Endothelial cell of umbilical vein (primary cell): ENCODE measurements at regions not wholly inside any gene's neighbourhood (a gene's known extent, or its start where the extent isn't known, plus 50 kb on each side); places are given as distances from the start of the nearest gene placed in this dataset.

Source experiments
- BruUV-seq: library from RNA; stranded (reverse); fragments of 400-500 nt; replicated peaks from 2 replicates; lab custom pipeline; 2021; lab: Mats Ljungman, UMichigan
- CTCF ChIA-PET: fragments of 300-600, 350-600 bp; sonication (Branson Sonifier 250); formaldehyde crosslinking; loops from one replicate; lab custom pipeline; 2021; ENCODE audit warnings: antibody characterized with exemption, inconsistent platforms; lab: Charles Lee
- POLR2A ChIA-PET: fragments of 300-600, 350-600 bp; sonication (Branson Sonifier 250); formaldehyde crosslinking; loops from one replicate; lab custom pipeline; 2021; ENCODE audit warnings: antibody characterized with exemption, inconsistent platforms; lab: Charles Lee
- DNase-seq: peaks from one replicate; pipeline ENCODE4 v3.0.0-alpha.2; 2011; ENCODE audit warnings: low read depth, low spot score
- FAIRE-seq: peaks from 2 replicates; lab custom pipeline; 2011; peaks lifted over from hg19 to GRCh38; lab: Jason Lieb, UNC
- H2AFZ ChIP-seq: 2 replicates; pipeline ENCODE4 v1.6.0; 2012; ENCODE audit warnings: low read depth, low read length, control low read depth, inconsistent platforms
- H3K27ac ChIP-seq: 2 replicates; pipeline ENCODE4 v1.5.1; 2011; ENCODE audit warnings: low read depth, mild to moderate bottlenecking, control low read depth, low read length, moderate library complexity; ENCODE audit not compliant: insufficient read depth
- H3K27me3 ChIP-seq, 2 experiments: 2 replicates each; pipeline versions ENCODE4 v1.6.0 to v1.6.1; 2011; ENCODE audit warnings: low read length in 2 of 2, mixed read lengths in 1 of 2; ENCODE audit not compliant: control insufficient read depth in 2 of 2, insufficient read depth in 2 of 2
- H3K36me3 ChIP-seq, 2 experiments: 2 replicates in 1 of 2; 3 replicates in 1 of 2; pipeline ENCODE4 v1.5.1; 2011; ENCODE audit warnings: low read length in 2 of 2, mild to moderate bottlenecking in 1 of 2, moderate library complexity in 1 of 2; ENCODE audit not compliant: control insufficient read depth in 2 of 2, insufficient read depth in 2 of 2; ENCODE audit errors: extremely low read depth in 1 of 2
- H3K4me1 ChIP-seq: 3 replicates; pipeline ENCODE4 v1.5.1; 2011; ENCODE audit warnings: mild to moderate bottlenecking, low read length; ENCODE audit not compliant: control insufficient read depth, insufficient read depth; ENCODE audit errors: extremely low read depth
- H3K4me2 ChIP-seq: 2 replicates; pipeline ENCODE4 v1.6.1; 2011; ENCODE audit warnings: low read length, control low read depth, mixed read lengths; ENCODE audit not compliant: insufficient read depth
- H3K4me3 ChIP-seq, 3 experiments: fragments of 200-600 bp in 1 of 3; sonication (generic), shearing (Covaris generic) in 1 of 3; replicated peaks in 1 of 3; 2 replicates each; pipeline ENCODE4 v1.5.1; 2011 to 2016; ENCODE audit warnings: control low read depth in 3 of 3, low read length in 3 of 3, mild to moderate bottlenecking in 2 of 3, inconsistent platforms in 1 of 3, low read depth in 1 of 3, moderate library complexity in 1 of 3; ENCODE audit not compliant: insufficient read depth in 1 of 3
- H3K79me2 ChIP-seq: 2 replicates; pipeline ENCODE4 v1.6.0; 2012; ENCODE audit warnings: low read length, inconsistent platforms; ENCODE audit not compliant: control insufficient read depth, insufficient read depth
- H3K9ac ChIP-seq: replicated peaks from 2 replicates; pipeline ENCODE3; 2011; ENCODE audit warnings: low read length, control low read depth; ENCODE audit not compliant: insufficient read depth; ENCODE audit errors: extremely low read depth
- H3K9me1 ChIP-seq: replicated peaks from 3 replicates; pipeline ENCODE4 v1.6.0; 2011; ENCODE audit warnings: mild to moderate bottlenecking, low read length; ENCODE audit not compliant: control insufficient read depth, insufficient read depth; ENCODE audit errors: extremely low read depth
- H3K9me3 ChIP-seq: replicated peaks from 2 replicates; pipeline ENCODE4 v1.5.1; 2012; ENCODE audit warnings: low read length, inconsistent platforms; ENCODE audit not compliant: control insufficient read depth, insufficient read depth
- H4K20me1 ChIP-seq: replicated peaks from 2 replicates; pipeline ENCODE3; 2011; ENCODE audit warnings: mild to moderate bottlenecking, low read length; ENCODE audit not compliant: control insufficient read depth, insufficient read depth; ENCODE audit errors: extremely low read depth
- EZH2 ChIP-seq: IDR thresholded peaks from 2 replicates; pipeline ENCODE4 v1.6.1; 2012; ENCODE audit warnings: borderline replicate concordance, low read depth, mild to moderate bottlenecking, moderate library complexity, low read length, inconsistent platforms; ENCODE audit not compliant: severe bottlenecking
- FOS ChIP-seq: IDR thresholded peaks from 2 replicates; pipeline ENCODE4 v1.6.1; 2011; ENCODE audit warnings: mild to moderate bottlenecking, low read length, moderate library complexity, borderline replicate concordance; ENCODE audit not compliant: insufficient read depth
- GATA2 ChIP-seq: IDR thresholded peaks from 2 replicates; pipeline ENCODE4 v1.7.0; 2011; ENCODE audit warnings: low read depth, mild to moderate bottlenecking, moderate library complexity, mixed read lengths, low read length; ENCODE audit not compliant: insufficient read length, insufficient read depth
- JUN ChIP-seq: IDR thresholded peaks from 2 replicates; pipeline ENCODE4 v1.6.1; 2011; ENCODE audit warnings: borderline replicate concordance, low read depth; ENCODE audit not compliant: insufficient read length, insufficient read depth
- MYC ChIP-seq: IDR thresholded peaks from one replicate; pipeline ENCODE4 v1.6.1; 2011; ENCODE audit warnings: mild to moderate bottlenecking, low read depth, low read length
- POLR2A ChIP-seq: IDR thresholded peaks from 2 replicates; pipeline ENCODE4 v1.6.1; 2012; ENCODE audit warnings: low read depth, mild to moderate bottlenecking, control low read depth, low read length
- POLR2AphosphoS5 ChIP-seq: IDR thresholded peaks from 2 replicates; pipeline ENCODE4 v1.6.1; 2012; ENCODE audit warnings: low read depth, mild to moderate bottlenecking, control low read depth, low read length, moderate library complexity; ENCODE audit not compliant: insufficient read depth
- dilution Hi-C: fragments of 300-500 bp; cut with MboI; formaldehyde crosslinking; loops from one replicate; pipeline ENCODE4 v1.15.0; 2019; ENCODE audit warnings: low sequenced_read_pairs; ENCODE audit not compliant: extremely low pct_ligation_motif_present
- intact Hi-C: fragments of 100-400 bp; cut with micrococcal nuclease; formaldehyde crosslinking; loops from one replicate; pipeline ENCODE4 v1.10.0; 2022
- TF ChIP-seq, protein P1 (sequence below), 2 donors: IDR thresholded peaks; 1 replicate in 1 of 2; 2 replicates in 1 of 2; pipeline ENCODE4 v1.5.1; 2011; ENCODE audit warnings: low read length in 2 of 2, mild to moderate bottlenecking in 2 of 2, moderate library complexity in 2 of 2, control low read depth in 1 of 2, inconsistent platforms in 1 of 2, low read depth in 1 of 2; ENCODE audit not compliant: insufficient read depth in 1 of 2; ENCODE audit errors: extremely low read depth in 1 of 2
- TF ChIP-seq, protein P2 (sequence below): IDR thresholded peaks from 2 replicates; pipeline ENCODE4 v1.6.1; 2011; ENCODE audit not compliant: insufficient read depth, insufficient read length

DNA sequence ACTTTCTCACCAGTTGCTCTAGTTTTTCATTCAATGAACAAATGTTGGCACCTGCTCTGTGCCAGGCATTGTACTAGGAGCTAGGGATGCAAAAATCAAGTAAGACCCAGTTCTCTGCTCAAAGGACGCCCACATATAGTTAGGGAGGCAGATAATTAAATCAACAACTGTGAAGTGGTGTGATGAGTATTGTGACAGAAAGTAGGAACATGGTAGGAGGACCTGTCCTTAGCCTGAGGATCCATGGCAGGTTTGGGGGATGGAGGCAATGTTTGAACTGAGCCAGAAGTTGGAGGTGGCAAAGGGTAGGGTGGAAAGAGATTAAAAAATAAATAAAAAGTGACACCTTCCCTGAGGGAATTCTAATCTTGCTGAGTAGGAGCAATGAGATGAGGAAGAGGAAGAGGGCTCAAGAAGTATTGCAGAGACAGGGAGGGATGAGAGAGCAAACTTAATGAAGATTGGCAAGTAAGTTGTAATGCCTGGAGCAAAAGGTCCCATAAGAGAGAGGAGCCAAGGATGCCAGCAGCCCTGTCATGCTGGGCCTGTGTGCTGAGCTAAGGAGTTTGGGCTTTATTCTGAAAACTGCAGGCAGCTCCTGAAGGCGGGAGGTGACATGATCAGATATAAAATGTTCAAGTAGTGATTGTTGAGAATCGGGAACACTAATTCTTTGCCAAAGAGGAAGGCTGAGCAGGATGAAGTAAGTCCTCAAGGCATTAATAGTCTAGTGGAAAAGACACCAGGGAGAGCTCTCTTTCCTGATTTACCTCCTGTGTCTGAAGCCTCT, 184.3 kb upstream of the PPP2R3A start:
- H4K20me1 ChIP-seq: no peaks in the 10 kb centered on the region
- H3K4me3 ChIP-seq: no peak overlapping the region
- ChIA-PET POLR2A (no interaction called here), CTCF (no interaction called here)
- no peaks in the 10 kb centered on the region for H3K4me1 ChIP-seq
- dilution Hi-C loops (no loop called here), intact Hi-C loops (no loop called here)
- no peak overlapping the region for H3K4me2 ChIP-seq
- FAIRE-seq (no peak), DNase-seq (no peak)
- no peaks in the 10 kb centered on the region for H3K36me3 ChIP-seq
- H3K9ac ChIP-seq: no peak overlapping the region
- no peaks in the 10 kb centered on the region for H3K9me1 ChIP-seq
- H2AFZ ChIP-seq: no peak overlapping the region
- H3K79me2 ChIP-seq: no peaks in the 10 kb centered on the region
- peaks cover 5% of the 10 kb centered on the region for H3K9me3 ChIP-seq
- TF ChIP-seq FOS (no peak), GATA2 (no peak), JUN (no peak), POLR2A (no peak), POLR2AphosphoS5 (no peak), MYC (no peak), EZH2 (no peak)
- TF ChIP-seq, protein P1, sequence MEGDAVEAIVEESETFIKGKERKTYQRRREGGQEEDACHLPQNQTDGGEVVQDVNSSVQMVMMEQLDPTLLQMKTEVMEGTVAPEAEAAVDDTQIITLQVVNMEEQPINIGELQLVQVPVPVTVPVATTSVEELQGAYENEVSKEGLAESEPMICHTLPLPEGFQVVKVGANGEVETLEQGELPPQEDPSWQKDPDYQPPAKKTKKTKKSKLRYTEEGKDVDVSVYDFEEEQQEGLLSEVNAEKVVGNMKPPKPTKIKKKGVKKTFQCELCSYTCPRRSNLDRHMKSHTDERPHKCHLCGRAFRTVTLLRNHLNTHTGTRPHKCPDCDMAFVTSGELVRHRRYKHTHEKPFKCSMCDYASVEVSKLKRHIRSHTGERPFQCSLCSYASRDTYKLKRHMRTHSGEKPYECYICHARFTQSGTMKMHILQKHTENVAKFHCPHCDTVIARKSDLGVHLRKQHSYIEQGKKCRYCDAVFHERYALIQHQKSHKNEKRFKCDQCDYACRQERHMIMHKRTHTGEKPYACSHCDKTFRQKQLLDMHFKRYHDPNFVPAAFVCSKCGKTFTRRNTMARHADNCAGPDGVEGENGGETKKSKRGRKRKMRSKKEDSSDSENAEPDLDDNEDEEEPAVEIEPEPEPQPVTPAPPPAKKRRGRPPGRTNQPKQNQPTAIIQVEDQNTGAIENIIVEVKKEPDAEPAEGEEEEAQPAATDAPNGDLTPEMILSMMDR (IDR thresholded peaks at IDR 0.05; ENCODE audit: extremely low read depth in 1 of 2, insufficient read depth in 1 of 2, low read depth in 1 of 2, low read length in 2 of 2): no peak
- TF ChIP-seq, protein P2, sequence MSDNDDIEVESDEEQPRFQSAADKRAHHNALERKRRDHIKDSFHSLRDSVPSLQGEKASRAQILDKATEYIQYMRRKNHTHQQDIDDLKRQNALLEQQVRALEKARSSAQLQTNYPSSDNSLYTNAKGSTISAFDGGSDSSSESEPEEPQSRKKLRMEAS: no peak
- no peak overlapping the region for H3K27ac ChIP-seq
- BruUV-seq: no TSS peak
- H3K27me3 ChIP-seq: no peaks in the 10 kb centered on the region
